Keratinocyte (primary cell): ENCODE measurements at regions not wholly inside any gene's neighbourhood (a gene's known extent, or its start where the extent isn't known, plus 50 kb on each side); places are given as distances from the start of the nearest gene placed in this dataset.

Experiments
- EZH2 ChIP-seq: IDR thresholded peaks from one replicate; pipeline ENCODE4 v1.6.1; 2012; ENCODE audit warnings: inconsistent platforms, mild to moderate bottlenecking, low read length, moderate library complexity
- TF ChIP-seq, protein P1 (sequence below), 3 experiments: IDR thresholded peaks in 1 of 3; conservative IDR thresholded peaks in 1 of 3; optimal IDR thresholded peaks in 1 of 3; 2 replicates in 2 of 3; 3 replicates in 1 of 3; pipeline versions ENCODE3 to v1.5.1; 2011; ENCODE audit warnings: low read length in 3 of 3, mild to moderate bottlenecking in 3 of 3, moderate library complexity in 2 of 3, control low read depth in 1 of 3, inconsistent platforms in 1 of 3; ENCODE audit not compliant: insufficient read depth in 2 of 3; ENCODE audit errors: extremely low read depth in 1 of 3

DNA sequence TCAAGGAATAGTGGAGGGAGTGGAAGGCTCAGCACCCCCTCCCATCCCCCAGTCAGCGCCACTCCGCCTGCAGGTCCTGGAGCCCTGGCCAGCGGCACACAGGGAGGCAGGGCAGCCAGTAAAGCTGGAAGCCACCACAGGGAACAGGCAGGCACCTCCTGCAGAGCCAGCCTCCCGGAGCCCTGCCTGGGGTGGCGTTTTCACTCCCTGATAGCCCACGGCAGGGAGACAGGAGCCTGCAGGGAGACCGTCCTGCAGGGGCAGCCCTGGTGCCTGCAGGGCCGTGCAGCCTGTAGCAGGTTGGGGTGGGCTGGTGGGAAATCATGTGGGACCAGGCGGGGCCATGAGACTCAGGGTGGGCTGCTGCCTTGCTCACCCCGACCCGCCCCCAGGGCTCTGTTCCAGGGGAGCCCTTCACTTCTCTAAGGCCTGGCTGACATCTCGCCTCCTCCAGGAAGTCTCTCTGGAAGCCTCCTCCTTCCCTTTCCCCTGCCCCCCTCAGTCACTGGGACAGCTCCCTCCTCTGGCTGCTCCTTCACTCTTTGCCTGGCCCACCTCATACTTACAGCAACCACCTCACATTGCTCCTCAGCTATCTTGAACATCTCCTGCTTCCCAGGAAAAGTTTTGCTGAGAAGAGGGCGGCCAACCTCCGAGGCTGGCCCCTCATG is 221.0 kb downstream of the GLI2 start:
- TF ChIP-seq, protein P1, sequence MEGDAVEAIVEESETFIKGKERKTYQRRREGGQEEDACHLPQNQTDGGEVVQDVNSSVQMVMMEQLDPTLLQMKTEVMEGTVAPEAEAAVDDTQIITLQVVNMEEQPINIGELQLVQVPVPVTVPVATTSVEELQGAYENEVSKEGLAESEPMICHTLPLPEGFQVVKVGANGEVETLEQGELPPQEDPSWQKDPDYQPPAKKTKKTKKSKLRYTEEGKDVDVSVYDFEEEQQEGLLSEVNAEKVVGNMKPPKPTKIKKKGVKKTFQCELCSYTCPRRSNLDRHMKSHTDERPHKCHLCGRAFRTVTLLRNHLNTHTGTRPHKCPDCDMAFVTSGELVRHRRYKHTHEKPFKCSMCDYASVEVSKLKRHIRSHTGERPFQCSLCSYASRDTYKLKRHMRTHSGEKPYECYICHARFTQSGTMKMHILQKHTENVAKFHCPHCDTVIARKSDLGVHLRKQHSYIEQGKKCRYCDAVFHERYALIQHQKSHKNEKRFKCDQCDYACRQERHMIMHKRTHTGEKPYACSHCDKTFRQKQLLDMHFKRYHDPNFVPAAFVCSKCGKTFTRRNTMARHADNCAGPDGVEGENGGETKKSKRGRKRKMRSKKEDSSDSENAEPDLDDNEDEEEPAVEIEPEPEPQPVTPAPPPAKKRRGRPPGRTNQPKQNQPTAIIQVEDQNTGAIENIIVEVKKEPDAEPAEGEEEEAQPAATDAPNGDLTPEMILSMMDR (optimal IDR thresholded peaks at IDR 0.05 in 1 of 3, IDR thresholded peaks at IDR 0.05 in 1 of 3, conservative IDR thresholded peaks at IDR 0.05 in 1 of 3; ENCODE audit: extremely low read depth in 1 of 3, insufficient read depth in 2 of 3, low read length in 3 of 3) = no peak
- TF ChIP-seq EZH2 = no peak
